ENCODE measurements at regions not wholly inside any gene's neighbourhood (a gene's known extent, or its start where the extent isn't known, plus 50 kb on each side); places are given as distances from the start of the nearest gene placed in this dataset.

GRCh38 chr6:21426841-21427490, 166.6 kb upstream of the SOX4 start:
- DNase-seq (ENCODE audit: low read depth in 3 of 3) = no peak

DNA sequence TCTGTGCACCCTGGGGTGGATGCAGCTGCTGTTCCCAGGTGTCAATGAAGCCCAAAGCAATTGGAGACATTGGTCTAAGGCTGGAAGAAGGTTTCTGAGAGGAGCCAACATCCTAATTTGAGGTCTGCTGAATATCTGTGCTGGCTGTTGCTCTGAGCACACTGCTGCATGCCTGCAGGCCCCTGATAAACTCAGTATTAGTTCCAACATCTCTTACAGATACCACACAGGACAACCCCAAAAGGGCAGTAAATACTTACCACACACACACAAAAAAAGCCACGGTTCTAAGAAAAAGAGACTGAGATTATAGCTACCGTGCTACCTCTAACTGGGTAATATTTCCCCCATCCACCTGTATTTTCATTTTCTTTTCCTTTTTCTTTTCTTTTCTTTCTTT, 164.3 kb upstream of the SOX4 start:
- DNase-seq (ENCODE audit: low read depth in 3 of 3) = no peak

- no peak for DNase-seq (ENCODE audit: low read depth in 3 of 3)
Observed at GRCh38 chr6:21431526-21431925, 162.0 kb upstream of the SOX4 start.

DNA sequence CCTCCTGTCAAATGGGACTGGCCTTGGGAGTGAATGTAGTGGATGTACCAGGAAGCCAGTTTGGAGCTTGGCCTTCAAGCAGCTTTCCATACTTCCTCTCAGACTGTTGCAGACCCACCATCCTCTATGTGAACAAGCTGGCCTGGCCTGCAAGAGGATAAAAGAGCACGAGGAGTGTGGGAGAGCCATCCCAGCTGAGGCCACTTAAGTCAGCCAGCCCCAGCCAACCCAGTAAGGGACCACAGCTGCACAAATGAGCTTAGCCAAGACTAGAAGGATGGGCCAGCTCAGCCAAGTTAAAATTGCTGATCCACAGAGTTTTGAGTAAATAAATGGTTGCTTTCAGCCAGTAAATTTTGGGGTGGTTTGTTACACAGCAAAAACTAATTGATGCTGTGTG, 156.9 kb upstream of the SOX4 start:
- DNase-seq (ENCODE audit: low read depth in 3 of 3) = no peak

DNA sequence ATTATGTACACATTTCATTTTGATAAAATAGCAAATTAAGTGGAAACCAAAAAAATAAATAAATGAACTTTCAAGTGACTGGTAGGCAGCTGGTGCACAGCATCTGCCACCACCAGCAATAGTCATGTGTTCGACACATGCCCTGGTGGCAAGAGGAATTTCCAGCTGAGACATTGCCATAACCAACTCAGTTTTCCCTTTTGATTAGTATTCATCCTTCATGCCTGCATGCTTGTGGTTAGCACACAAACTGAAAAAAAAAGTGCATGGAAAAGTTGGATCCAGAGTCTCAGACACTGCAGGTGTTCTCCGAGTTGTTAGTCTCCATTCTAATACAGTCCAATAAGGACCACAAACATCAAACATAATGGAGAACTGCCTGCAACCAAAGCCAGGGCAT, 156.0 kb upstream of the SOX4 start:
- no peak for DNase-seq (ENCODE audit: low read depth in 3 of 3)

- DNase-seq (ENCODE audit: low read depth in 3 of 3) = peak; percentile 4 to 33 (median 11)
Observed at GRCh38 chr6:21438237-21438985, 155.1 kb upstream of the SOX4 start.

DNA sequence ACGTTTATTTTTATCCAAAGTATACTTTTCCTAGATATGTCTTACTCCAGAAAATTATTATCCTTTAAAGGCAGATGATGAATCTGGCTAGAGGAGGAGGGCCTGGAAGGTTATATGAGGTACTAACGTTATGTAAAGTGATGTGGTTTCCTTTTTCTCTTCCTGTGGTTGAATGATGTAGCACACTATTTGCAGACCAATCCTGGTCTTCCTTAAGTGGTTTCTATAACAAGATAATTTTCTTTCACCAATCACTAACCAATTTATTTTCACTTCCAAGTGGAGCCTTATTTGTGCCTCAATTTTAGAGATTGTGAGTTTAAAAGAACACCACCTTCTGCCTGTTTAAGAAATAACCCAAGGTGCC, 154.6 kb upstream of the SOX4 start:
- DNase-seq (ENCODE audit: low read depth in 3 of 3) = no peak

DNA sequence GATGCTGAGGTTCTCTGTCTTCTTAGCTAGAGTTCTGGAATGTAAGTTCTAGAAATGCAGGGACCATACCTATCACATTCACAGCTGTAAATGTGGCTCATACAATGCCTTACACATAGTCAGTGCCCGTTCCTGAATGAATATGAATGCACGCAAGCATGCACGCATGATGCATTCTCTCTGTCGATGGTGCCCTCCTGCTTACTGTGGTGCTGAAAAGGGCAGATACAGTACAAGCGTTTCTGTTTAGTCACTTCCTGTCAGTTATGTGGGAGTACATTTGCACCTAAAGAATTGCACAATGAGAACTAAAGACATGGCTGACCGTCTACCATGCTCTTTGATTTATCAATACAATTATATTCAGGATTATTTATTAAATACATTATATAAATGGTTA, 152.2 kb upstream of the SOX4 start:
- DNase-seq (ENCODE audit: low read depth in 3 of 3) = no peak

DNA sequence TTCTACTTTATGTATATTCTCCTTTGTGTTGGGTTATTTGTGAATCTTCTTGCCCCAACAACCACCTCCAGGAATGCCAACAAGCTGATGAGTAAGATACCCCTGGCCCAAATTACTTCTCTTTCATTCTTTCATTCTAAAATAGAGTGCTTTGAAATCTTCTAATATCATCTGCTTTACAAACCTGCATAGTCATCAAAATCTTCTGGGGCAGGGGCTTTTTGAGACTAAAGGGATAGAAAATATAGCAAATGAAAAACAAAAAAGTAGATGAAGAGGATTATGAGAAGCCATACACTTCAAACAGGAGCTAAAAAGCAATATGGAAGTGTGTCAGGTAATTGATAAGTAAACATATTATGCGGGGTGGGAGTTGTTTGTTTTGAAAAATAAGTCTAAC, 150.7 kb upstream of the SOX4 start:
- DNase-seq (ENCODE audit: low read depth in 3 of 3) = no peak

DNA sequence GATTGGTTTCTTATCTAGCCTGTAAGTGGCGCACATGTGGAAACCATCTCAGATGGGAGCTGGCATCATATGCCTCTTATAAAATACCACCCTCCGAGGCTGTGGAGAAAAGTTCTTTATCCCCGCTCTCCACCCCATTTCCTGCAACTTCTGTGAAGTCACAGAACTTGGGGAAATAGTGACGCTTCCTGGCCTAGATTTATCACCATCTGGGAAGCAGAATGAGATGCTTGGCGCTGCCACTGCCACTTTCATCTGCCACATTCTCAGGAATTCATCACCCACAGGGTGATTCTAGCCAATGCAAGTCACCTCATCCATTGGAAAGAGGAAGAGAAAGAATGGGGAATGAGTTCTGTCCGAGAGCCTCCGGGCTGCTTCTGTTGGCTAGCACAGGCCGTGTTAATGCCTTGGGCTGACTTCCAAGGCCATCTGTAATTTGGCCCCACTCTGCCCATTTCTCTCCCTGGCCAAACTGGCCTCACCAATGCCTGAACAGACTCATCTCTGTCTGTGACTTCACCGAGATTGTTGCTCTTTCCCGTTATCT, 148.8 kb upstream of the SOX4 start:
- no peak for DNase-seq (ENCODE audit: low read depth in 3 of 3)

DNA sequence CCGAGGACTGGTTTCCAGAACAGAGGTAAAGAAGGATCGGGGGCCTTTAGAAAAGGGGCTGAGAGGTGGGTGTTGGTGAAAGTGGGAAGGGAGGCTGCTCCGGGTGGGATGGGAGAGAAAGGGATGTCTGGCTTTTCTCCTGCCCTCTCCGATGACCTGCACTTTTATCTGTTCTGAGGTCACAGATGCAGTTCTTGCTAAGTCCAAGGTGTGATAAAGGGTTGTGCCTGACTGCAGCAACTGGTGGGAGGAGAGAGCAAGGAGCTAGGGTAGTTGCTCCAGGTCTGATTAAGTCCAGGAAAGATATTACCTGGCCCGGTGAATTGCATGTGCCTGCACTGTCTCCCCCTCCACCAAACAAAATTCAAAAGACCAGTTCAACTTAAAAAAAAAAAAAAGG, 145.6 kb upstream of the SOX4 start:
- DNase-seq (ENCODE audit: low read depth in 3 of 3) = no peak

- no peak for DNase-seq (ENCODE audit: low read depth in 3 of 3)
Observed at GRCh38 chr6:21448485-21449109, 145.0 kb upstream of the SOX4 start.

- no peak for DNase-seq (ENCODE audit: low read depth in 3 of 3)
Observed at GRCh38 chr6:21450149-21450548, 143.4 kb upstream of the SOX4 start.

- DNase-seq (ENCODE audit: low read depth in 3 of 3) = no peak
Observed at GRCh38 chr6:21450628-21451027, 142.9 kb upstream of the SOX4 start.

DNA sequence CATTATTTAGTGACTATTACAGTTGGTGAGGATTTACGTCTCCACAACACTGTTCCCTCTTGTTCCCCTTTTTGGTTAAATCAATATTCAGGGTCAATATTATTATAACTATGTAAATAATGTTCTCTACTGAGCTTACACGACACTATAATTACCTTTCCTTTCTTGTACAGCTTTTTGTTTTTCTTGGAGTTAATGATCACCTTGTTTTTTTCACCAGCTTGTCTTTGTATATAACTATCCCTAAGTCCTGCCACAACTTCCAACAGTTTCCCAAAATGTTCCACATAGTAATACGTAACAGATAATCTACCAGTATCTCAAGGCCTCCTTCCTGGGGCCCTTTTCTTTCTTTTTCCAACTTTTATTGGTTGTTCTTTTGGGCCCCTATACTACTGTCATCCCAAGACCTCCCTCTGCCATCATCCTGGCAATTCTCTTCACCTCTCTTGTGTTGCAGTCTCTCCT, 142.0 kb upstream of the SOX4 start:
- no peak for DNase-seq (ENCODE audit: low read depth in 3 of 3)

GRCh38 chr6:21454262-21454661, 139.3 kb upstream of the SOX4 start:
- no peak for DNase-seq (ENCODE audit: low read depth in 3 of 3)

DNA sequence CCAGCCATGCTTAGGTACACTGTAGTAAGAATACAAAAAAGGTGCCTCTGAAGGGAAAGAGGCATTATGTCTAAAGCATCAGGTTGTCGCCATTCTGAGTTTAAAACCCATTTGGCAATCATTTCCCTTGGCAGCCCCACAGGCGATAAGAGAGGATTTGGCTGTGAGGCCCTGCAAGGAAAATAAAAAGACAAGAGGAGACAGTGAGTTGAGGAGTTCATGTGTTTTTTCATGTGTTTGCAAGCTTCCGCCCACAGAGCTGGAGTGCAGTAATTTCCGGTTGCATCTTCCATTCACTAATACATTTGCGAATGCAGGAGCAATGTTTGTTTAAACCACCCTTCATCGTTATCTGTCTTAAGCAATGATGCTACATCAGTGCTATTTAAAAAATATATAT, 138.5 kb upstream of the SOX4 start:
- DNase-seq (ENCODE audit: low read depth in 3 of 3) = no peak

DNA sequence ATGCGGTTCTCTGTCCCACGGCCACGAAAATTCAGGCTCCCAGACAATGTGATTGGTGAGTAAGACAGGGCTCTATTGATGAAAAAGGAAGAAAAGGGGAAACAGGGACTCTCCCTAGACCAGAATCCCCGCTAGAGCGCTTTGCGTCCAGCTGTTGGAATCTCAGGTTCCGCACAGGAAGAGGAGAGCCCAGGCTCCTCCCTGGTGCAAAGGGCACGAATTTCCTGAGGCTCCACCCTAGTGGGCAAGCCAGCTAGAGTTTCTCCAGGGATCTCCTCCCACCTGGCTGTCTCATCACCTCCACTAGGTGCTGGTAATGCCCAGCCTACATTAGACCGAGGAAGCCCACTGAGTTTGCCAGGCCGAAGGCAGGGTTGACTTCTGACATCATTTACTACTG, 135.9 kb upstream of the SOX4 start:
- no peak for DNase-seq (ENCODE audit: low read depth in 3 of 3)

GRCh38 chr6:21459641-21460040, 133.9 kb upstream of the SOX4 start:
- DNase-seq (ENCODE audit: low read depth in 3 of 3) = no peak

GRCh38 chr6:21461844-21462518, 131.6 kb upstream of the SOX4 start:
- no peak for DNase-seq (ENCODE audit: low read depth in 3 of 3)

DNA sequence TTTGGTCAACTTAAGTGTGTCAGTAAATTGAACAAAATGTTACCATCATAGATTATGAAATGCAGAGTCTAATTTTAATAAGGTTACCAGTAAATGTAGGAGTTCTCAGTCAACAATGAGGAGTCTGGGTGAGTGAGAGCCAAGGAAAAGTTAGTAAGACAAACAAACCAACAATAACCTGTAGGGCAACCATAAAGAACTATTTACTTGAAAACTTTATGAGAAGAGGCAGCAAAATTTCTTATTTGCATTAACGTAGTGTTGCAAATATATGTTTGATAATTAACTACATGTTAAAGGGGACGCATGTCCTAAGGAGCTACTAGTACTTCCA, 131.1 kb upstream of the SOX4 start:
- no peak for DNase-seq (ENCODE audit: low read depth in 3 of 3)

DNA sequence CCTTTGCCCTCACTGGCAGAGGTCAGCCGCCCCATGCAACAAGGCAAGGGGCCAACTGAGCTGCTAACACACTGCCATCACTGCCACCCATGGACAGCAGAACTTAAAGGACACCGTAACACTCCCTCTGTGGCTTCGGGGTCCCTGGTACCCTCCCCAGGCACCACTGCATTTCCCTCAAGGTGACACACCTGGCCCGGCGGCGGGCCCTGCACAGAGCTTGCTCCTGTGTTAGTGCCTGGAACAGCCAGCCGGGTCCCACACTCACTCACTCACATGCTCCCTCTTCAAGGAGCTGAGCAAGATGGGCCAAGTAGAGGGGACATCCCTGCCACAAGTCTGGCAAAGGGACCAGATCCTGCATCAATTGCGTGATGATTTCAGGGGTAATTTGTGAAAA, 126.5 kb upstream of the SOX4 start:
- DNase-seq (ENCODE audit: low read depth in 3 of 3) = no peak

DNA sequence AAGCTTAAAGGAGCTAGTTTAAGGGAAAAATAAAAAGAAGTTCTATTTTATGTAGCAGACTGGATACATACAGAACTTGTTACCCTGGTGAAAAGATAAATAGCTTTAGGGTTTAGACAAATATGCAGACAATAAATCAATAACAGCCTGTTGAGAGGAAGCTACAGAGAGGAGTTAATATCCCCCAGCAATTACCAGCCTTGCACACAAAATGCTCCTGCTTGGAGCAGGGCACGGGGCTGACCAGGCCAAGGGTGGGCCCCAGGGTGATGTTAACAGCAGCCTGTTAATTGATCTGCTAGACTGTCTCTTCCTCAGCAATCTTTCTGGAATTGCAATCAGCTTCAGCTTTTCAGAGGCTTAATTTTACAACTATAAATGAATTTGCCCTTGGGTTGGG, 125.1 kb upstream of the SOX4 start:
- DNase-seq (ENCODE audit: low read depth in 3 of 3) = no peak
